Tibial nerve (tissue), 4 donors: ENCODE measurements at regions not wholly inside any gene's neighbourhood (a gene's known extent, or its start where the extent isn't known, plus 50 kb on each side); places are given as distances from the start of the nearest gene placed in this dataset.

ENCODE experiments used
- DNase-seq, 2 donors: peaks; one replicate each; pipeline ENCODE4 v3.0.0-alpha.2; 2019; ENCODE audit warnings: low spot score in 2 of 2
- H3K27ac ChIP-seq, 4 donors: fragments of 200-600 bp; sonication (generic) in 3 of 4; one replicate each; pipeline ENCODE4 v1.5.1; 2017 to 2019; ENCODE audit warnings: mild to moderate bottlenecking in 1 of 4
- H3K27me3 ChIP-seq, 2 donors: fragments of 200-600 bp; sonication (generic) in 1 of 2; one replicate each; pipeline versions ENCODE4 v1.5.1 to v1.6.0; 2017 to 2019
- H3K36me3 ChIP-seq, 3 donors: fragments of 200-600 bp; sonication (generic); one replicate each; pipeline ENCODE4 v1.5.1; 2018 to 2019
- H3K4me1 ChIP-seq, 4 donors: fragments of 200-600 bp; sonication (generic) in 3 of 4; one replicate each; pipeline ENCODE4 v1.5.1; 2017 to 2019
- H3K4me3 ChIP-seq, 4 donors: fragments of 200-600 bp; sonication (generic) in 3 of 4; one replicate each; pipeline ENCODE4 v1.5.1; 2017 to 2019; ENCODE audit warnings: mild to moderate bottlenecking in 1 of 4, moderate library complexity in 1 of 4
- H3K9me3 ChIP-seq, 4 donors: fragments of 200-600 bp; sonication (generic) in 3 of 4; one replicate each; pipeline ENCODE4 v1.5.1; 2017 to 2019
- EP300 ChIP-seq, 2 donors: sonication (generic); formaldehyde crosslinking; IDR thresholded peaks; one replicate each; pipeline ENCODE4 v1.6.1; 2017; ENCODE audit warnings: antibody characterized with exemption in 2 of 2, mild to moderate bottlenecking in 1 of 2
- POLR2A ChIP-seq, 2 donors: fragments of 450-650 bp; IDR thresholded peaks; one replicate each; pipeline ENCODE4 v1.6.1; 2017; ENCODE audit warnings: antibody characterized with exemption in 2 of 2, mild to moderate bottlenecking in 2 of 2, moderate library complexity in 2 of 2
- WGBS, 2 donors: methylation state at CpG; one replicate each; pipeline ENCODE4 v1.1.5; 2018; 5-methylcytosine and 5-hydroxymethylcytosine counted together
- TF ChIP-seq, protein P1 (sequence below), 5 experiments: fragments of 200-600 bp in 3 of 5; fragments of 450-650 bp in 2 of 5; sonication (generic) in 3 of 5; IDR thresholded peaks; one replicate each; pipeline ENCODE4 v1.5.1; 2016 to 2019; ENCODE audit warnings: antibody characterized with exemption in 5 of 5, mild to moderate bottlenecking in 3 of 5, moderate library complexity in 2 of 5

DNA sequence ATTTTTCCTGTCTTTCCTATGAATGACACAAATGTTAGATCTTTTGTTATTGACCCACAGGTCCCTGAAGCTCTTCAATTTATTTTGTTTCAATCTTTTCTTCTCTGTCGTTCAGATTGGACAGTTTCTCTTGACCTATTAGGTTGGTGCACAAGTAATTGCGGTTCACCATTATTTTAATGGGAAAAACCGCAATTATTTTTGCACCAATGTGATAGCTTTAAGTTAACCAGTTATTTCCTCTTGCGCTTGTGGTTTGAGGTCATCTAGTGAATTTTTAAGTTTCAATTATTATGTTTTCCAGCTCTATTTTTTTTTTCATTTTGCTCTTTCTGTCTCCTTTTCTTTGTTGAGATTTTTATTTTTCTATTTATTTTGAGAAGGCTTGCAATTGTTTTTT lies 399.2 kb downstream of the INHBA start:
- no peaks in the 10 kb centered on the region for H3K27me3 ChIP-seq
- TF ChIP-seq, protein P1, sequence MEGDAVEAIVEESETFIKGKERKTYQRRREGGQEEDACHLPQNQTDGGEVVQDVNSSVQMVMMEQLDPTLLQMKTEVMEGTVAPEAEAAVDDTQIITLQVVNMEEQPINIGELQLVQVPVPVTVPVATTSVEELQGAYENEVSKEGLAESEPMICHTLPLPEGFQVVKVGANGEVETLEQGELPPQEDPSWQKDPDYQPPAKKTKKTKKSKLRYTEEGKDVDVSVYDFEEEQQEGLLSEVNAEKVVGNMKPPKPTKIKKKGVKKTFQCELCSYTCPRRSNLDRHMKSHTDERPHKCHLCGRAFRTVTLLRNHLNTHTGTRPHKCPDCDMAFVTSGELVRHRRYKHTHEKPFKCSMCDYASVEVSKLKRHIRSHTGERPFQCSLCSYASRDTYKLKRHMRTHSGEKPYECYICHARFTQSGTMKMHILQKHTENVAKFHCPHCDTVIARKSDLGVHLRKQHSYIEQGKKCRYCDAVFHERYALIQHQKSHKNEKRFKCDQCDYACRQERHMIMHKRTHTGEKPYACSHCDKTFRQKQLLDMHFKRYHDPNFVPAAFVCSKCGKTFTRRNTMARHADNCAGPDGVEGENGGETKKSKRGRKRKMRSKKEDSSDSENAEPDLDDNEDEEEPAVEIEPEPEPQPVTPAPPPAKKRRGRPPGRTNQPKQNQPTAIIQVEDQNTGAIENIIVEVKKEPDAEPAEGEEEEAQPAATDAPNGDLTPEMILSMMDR (IDR thresholded peaks at IDR 0.05), result no peak
- no peak for TF ChIP-seq EP300 (IDR thresholded peaks at IDR 0.05)
- no peaks in the 10 kb centered on the region for H3K9me3 ChIP-seq
- 91 to 93% methylated on average over 4 of the region's 4 CpGs for WGBS, 2 donors
- no peak overlapping the region for H3K4me3 ChIP-seq
- H3K4me1 ChIP-seq, result no peaks in the 10 kb centered on the region
- H3K36me3 ChIP-seq, result no peaks in the 10 kb centered on the region
- H3K27ac ChIP-seq, result no peak overlapping the region
- no peak for DNase-seq

DNA sequence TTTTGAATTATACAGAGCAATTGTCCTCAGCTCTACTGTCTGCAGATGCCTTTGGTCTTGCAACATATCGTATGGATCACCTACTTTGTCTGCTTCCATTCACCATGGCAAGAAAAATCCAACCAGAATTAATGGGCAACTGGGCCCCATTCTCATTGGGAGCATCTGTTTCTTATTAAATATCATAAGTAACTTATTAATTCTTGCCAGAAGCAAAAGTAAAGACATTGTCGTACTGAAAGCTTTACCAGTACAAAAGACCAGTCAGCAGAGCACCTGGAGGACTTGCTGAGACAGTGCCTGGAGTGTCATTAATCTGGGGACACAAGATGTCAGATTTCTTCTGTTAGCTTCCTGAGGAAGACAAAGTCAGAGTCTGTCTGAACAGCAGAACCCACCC lies 404.5 kb downstream of the INHBA start:
- Histone ChIP-seq H3K36me3 (no peaks in the 10 kb centered on the region), H3K27me3 (no peaks in the 10 kb centered on the region), H3K9me3 (no peaks in the 10 kb centered on the region), H3K27ac (no peak overlapping the region), H3K4me3 (no peak overlapping the region), H3K4me1 (no peaks in the 10 kb centered on the region)
- DNase-seq, result no peak
- 70 to 73% methylated on average over 2 of the region's 2 CpGs for WGBS, 2 donors
- TF ChIP-seq, protein P1 (IDR thresholded peaks at IDR 0.05), result no peak
- no peak for TF ChIP-seq POLR2A (IDR thresholded peaks at IDR 0.05)
- TF ChIP-seq EP300 (IDR thresholded peaks at IDR 0.05), result no peak

DNA sequence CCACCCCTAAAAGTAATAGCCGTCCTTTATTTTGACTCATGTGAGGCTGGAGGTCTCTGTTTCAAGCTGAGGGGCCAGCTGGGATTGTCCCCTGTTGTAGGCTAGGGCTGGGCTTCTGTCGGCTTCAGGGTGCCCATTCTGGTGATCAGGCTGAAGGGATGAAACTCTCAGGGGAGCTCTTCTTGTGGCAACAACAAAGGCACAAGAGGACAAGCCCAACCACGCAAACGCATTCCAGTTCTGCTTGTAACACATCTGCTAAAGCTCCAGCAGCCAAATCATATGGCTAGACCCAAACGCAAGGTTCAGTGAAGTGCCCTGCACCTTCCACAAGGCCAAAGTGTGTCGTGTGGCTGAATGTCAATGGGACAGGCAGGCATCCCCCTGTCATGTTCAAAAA lies 405.7 kb downstream of the INHBA start:
- DNase-seq, result no peak
- H3K36me3 ChIP-seq, result no peaks in the 10 kb centered on the region
- 70 to 75% methylated on average over 6 of the region's 6 CpGs for WGBS, 2 donors
- TF ChIP-seq, protein P1 (IDR thresholded peaks at IDR 0.05), result no peak
- TF ChIP-seq POLR2A (IDR thresholded peaks at IDR 0.05), result no peak
- no peak for TF ChIP-seq EP300 (IDR thresholded peaks at IDR 0.05)
- no peaks in the 10 kb centered on the region for H3K4me1 ChIP-seq
- H3K4me3 ChIP-seq, result no peak overlapping the region
- no peaks in the 10 kb centered on the region for H3K27me3 ChIP-seq
- H3K9me3 ChIP-seq, result no peaks in the 10 kb centered on the region
- H3K27ac ChIP-seq, result no peak overlapping the region

DNA sequence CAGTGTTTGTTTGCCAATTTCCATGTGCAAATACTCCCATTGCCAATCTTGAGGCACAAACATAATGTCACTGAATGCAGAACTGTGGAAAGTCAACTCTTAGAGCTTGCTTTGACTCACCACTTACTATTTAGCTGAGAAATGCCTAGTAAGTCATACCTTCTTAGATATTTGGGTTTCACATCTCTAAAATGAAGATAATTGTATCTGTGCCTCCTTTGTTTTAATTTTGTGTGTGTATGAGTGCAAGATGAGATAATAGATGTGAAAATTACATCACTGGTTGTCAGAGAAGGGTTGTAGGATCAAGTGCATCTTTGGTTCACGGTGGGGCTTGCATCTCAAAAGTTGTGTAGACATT lies 407.5 kb downstream of the INHBA start:
- H3K36me3 ChIP-seq, result no peaks in the 10 kb centered on the region
- H3K9me3 ChIP-seq, result no peaks in the 10 kb centered on the region
- WGBS, 2 donors, result 90 to 95% methylated on average over 1 of the region's 1 CpG
- TF ChIP-seq POLR2A (IDR thresholded peaks at IDR 0.05) (no peak), EP300 (IDR thresholded peaks at IDR 0.05) (no peak)
- TF ChIP-seq, protein P1 (IDR thresholded peaks at IDR 0.05), result no peak
- H3K4me3 ChIP-seq, result no peak overlapping the region
- H3K27me3 ChIP-seq, result no peaks in the 10 kb centered on the region
- no peak for DNase-seq
- H3K27ac ChIP-seq, result no peak overlapping the region
- no peaks in the 10 kb centered on the region for H3K4me1 ChIP-seq

DNA sequence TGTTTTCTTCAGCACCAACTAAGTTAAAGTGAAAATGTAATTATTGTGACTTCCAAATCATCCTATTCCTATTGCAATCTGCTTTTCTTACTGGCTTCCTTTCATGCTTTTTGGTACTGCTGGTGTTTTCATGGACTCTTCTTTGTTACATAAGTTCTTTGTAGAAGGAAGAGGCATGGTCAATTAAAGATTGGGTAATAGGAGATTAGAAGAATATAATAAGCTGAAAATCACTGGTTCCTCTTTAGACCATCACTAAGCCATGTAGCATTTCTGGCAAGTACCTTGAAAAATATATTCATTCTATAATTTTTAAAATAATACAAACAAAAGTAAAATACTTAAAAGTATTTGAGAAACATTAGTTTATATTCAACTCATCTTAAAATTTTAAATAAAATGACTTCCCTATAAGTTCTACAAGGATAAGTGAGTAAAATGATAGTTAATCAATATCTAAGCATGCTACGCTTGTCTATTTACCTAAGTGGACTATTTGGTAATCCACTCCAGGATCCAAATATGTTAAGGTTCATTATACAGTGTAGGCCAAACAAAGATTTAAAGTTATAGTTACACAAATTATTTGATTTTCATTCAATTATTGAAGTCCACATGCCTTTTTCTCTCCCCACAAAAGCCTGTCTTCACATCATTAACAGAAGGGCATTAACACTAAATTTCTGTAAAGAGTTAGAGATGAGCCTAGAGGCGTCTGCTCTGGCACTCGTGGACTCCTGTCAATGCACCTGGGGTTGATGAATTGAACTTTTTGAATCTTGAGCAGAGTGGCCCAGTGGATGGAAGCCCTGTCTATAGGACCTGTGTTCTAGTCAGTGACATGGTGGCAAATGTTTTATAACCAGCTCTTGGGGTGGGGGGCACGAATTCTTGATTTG lies 408.1 kb downstream of the INHBA start:
- Histone ChIP-seq H3K4me3 (no peak overlapping the region), H3K27me3 (no peaks in the 10 kb centered on the region), H3K27ac (no peak overlapping the region), H3K9me3 (no peaks in the 10 kb centered on the region), H3K36me3 (no peaks in the 10 kb centered on the region), H3K4me1 (no peaks in the 10 kb centered on the region)
- WGBS, 2 donors, result 76 to 81% methylated on average over 4 of the region's 4 CpGs
- TF ChIP-seq POLR2A (IDR thresholded peaks at IDR 0.05), result no peak
- TF ChIP-seq, protein P1 (IDR thresholded peaks at IDR 0.05), result no peak
- TF ChIP-seq EP300 (IDR thresholded peaks at IDR 0.05), result no peak
- DNase-seq, result no peak
